ENCODE measurements at regions not wholly inside any gene's neighbourhood (a gene's known extent, or its start where the extent isn't known, plus 50 kb on each side); places are given as distances from the start of the nearest gene placed in this dataset.

DNA sequence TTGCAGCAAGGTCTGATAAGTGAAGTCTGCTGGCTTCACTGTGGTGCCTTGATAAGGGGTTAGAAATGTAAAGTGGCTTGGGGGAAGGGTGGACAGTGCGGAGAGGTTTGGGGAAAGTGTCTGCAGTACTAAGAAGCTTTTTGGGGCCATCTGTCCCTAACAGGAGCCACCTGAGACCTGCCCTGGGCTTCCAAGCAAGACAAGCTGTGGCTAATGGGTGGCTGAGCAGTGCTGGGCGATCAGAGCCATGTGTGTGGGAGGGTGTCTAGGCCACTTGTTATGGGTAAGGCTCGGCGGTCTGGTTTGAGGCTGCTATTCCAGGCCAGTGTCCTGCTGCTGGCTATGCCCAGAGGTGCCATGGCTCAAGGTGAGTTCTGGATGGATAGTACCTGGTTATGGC, 185.4 kb upstream of the MTMR8 start:
- Histone ChIP-seq H3K36me3 (ENCODE audit: insufficient read depth, low read length) (peaks cover 6% of the 10 kb centered on the region), H3K9me3 (ENCODE audit: insufficient read depth, low read length, severe bottlenecking) (peaks cover 7% of the 10 kb centered on the region), H3K4me3 (ENCODE audit: low read depth in 1 of 2, low read length in 2 of 2) (peak overlapping the region in 1 of 2 experiments; percentile 55; a peak in 3 of 4 replicates), H2AFZ (ENCODE audit: low read depth, low read length) (peak overlapping the region; percentile 64), H3K4me2 (ENCODE audit: insufficient read depth, low read length) (peak overlapping the region; percentile 64), H3K27ac (ENCODE audit: low read length) (peak overlapping the region; percentile 95), H3K4me1 (ENCODE audit: insufficient read depth, low read length) (peaks cover 47% of the 10 kb centered on the region), H4K20me1 (ENCODE audit: insufficient read depth, low read length) (no peaks in the 10 kb centered on the region), H3K79me2 (ENCODE audit: insufficient read depth, low read length) (peaks cover 11% of the 10 kb centered on the region), H3K9ac (ENCODE audit: low read depth, low read length) (peak overlapping the region; percentile 60), H3K27me3 (ENCODE audit: insufficient read depth, low read length, poor library complexity) (no peaks in the 10 kb centered on the region)
- TF ChIP-seq EZH2 (IDR thresholded peaks at IDR 0.05; ENCODE audit: borderline replicate concordance, low read depth, low read length, severe bottlenecking) = no peak
- TF ChIP-seq, protein P1, sequence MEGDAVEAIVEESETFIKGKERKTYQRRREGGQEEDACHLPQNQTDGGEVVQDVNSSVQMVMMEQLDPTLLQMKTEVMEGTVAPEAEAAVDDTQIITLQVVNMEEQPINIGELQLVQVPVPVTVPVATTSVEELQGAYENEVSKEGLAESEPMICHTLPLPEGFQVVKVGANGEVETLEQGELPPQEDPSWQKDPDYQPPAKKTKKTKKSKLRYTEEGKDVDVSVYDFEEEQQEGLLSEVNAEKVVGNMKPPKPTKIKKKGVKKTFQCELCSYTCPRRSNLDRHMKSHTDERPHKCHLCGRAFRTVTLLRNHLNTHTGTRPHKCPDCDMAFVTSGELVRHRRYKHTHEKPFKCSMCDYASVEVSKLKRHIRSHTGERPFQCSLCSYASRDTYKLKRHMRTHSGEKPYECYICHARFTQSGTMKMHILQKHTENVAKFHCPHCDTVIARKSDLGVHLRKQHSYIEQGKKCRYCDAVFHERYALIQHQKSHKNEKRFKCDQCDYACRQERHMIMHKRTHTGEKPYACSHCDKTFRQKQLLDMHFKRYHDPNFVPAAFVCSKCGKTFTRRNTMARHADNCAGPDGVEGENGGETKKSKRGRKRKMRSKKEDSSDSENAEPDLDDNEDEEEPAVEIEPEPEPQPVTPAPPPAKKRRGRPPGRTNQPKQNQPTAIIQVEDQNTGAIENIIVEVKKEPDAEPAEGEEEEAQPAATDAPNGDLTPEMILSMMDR (IDR thresholded peaks at IDR 0.05; ENCODE audit: borderline replicate concordance, extremely low read depth, low read length, poor library complexity, severe bottlenecking) = no peak
- peak; percentile 33 for DNase-seq
- peak; percentile 28 for ATAC-seq (ENCODE audit: insufficient read depth, low read depth)

DNA sequence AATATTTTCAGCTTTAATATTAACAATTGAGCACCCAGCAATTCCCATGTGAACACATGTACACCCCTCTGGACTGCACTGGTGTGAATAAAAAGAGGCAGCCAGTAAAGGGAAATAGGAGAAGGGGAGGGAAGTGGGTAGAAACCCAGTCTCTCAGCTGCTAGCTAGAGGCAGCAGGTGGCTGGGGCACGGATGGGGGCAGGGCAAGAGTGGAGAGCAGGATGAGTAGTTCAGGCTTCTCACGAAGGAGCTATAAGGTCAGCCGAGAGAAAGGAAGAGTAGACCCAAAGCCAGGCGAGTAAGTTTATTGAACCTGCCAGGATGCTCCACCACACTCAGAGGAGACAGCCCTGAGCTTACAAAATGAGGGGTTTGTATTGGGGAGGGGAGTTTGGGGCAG, 184.8 kb upstream of the MTMR8 start:
- peak; percentile 90 for DNase-seq
- H3K9ac ChIP-seq (ENCODE audit: low read depth, low read length) = peak overlapping the region; percentile 60
- peaks cover 7% of the 10 kb centered on the region for H3K9me3 ChIP-seq (ENCODE audit: insufficient read depth, low read length, severe bottlenecking)
- peaks cover 47% of the 10 kb centered on the region for H3K4me1 ChIP-seq (ENCODE audit: insufficient read depth, low read length)
- peak overlapping the region in 1 of 2 experiments; percentile 55; a peak in 2 of 4 replicates for H3K4me3 ChIP-seq (ENCODE audit: low read depth in 1 of 2, low read length in 2 of 2)
- no peaks in the 10 kb centered on the region for H3K27me3 ChIP-seq (ENCODE audit: insufficient read depth, low read length, poor library complexity)
- H3K36me3 ChIP-seq (ENCODE audit: insufficient read depth, low read length) = peaks cover 2% of the 10 kb centered on the region; the same call in 1 of the 2 replicates
- TF ChIP-seq EZH2 (IDR thresholded peaks at IDR 0.05; ENCODE audit: borderline replicate concordance, low read depth, low read length, severe bottlenecking) = no peak
- TF ChIP-seq, protein P1 (IDR thresholded peaks at IDR 0.05; ENCODE audit: borderline replicate concordance, extremely low read depth, low read length, poor library complexity, severe bottlenecking) = no peak
- peak; percentile 95 for ATAC-seq (ENCODE audit: insufficient read depth, low read depth)
- peak overlapping the region; percentile 95 for H3K27ac ChIP-seq (ENCODE audit: low read length)
- peaks cover 11% of the 10 kb centered on the region for H3K79me2 ChIP-seq (ENCODE audit: insufficient read depth, low read length)
- peak overlapping the region; percentile 64 for H2AFZ ChIP-seq (ENCODE audit: low read depth, low read length)
- H3K4me2 ChIP-seq (ENCODE audit: insufficient read depth, low read length) = peak overlapping the region; percentile 64
- no peaks in the 10 kb centered on the region for H4K20me1 ChIP-seq (ENCODE audit: insufficient read depth, low read length)

GRCh38 chrX:64571011-64571410, 175.8 kb upstream of the MTMR8 start:
- H3K4me2 ChIP-seq (ENCODE audit: insufficient read depth, low read length) = no peak overlapping the region
- ATAC-seq (ENCODE audit: insufficient read depth, low read depth) = no peak
- H3K9ac ChIP-seq (ENCODE audit: low read depth, low read length) = no peak overlapping the region
- H3K4me3 ChIP-seq (ENCODE audit: low read depth in 1 of 2, low read length in 2 of 2) = no peak overlapping the region
- H3K9me3 ChIP-seq (ENCODE audit: insufficient read depth, low read length, severe bottlenecking) = no peaks in the 10 kb centered on the region
- no peak for DNase-seq
- no peak for TF ChIP-seq EZH2 (IDR thresholded peaks at IDR 0.05; ENCODE audit: borderline replicate concordance, low read depth, low read length, severe bottlenecking)
- TF ChIP-seq, protein P1 (IDR thresholded peaks at IDR 0.05; ENCODE audit: borderline replicate concordance, extremely low read depth, low read length, poor library complexity, severe bottlenecking) = no peak
- peak overlapping the region; percentile 45; the same call in 1 of the 2 replicates for H2AFZ ChIP-seq (ENCODE audit: low read depth, low read length)
- H3K79me2 ChIP-seq (ENCODE audit: insufficient read depth, low read length) = no peaks in the 10 kb centered on the region
- no peaks in the 10 kb centered on the region for H4K20me1 ChIP-seq (ENCODE audit: insufficient read depth, low read length)
- no peaks in the 10 kb centered on the region for H3K36me3 ChIP-seq (ENCODE audit: insufficient read depth, low read length)
- no peaks in the 10 kb centered on the region for H3K4me1 ChIP-seq (ENCODE audit: insufficient read depth, low read length)
- H3K27ac ChIP-seq (ENCODE audit: low read length) = peak overlapping the region; percentile 32; the same call in 1 of the 2 replicates
- no peaks in the 10 kb centered on the region for H3K27me3 ChIP-seq (ENCODE audit: insufficient read depth, low read length, poor library complexity)
